ENCODE measurements at regions not wholly inside any gene's neighbourhood (a gene's known extent, or its start where the extent isn't known, plus 50 kb on each side); places are given as distances from the start of the nearest gene placed in this dataset.

DNA sequence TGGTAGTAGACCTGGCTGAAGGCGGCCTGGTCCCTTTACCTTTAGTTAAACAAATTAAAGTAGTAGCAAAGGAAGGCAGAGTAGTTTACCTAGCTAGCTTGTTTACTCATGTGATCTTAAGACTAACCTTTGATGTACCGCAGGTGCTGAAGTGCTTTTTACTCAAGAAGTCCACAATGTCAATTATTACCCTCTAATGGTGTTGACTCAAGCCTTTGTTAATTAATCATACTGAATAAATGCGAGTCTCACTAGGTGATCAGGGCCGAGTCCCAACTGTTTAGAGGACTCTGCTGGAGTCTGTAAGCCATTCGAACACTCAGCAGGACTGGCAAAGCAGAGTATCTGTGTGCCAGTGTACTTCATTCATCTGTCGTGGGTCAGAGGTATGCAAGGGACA lies 381.1 kb upstream of the NCAM2 start:
- TF ChIP-seq, protein P1, sequence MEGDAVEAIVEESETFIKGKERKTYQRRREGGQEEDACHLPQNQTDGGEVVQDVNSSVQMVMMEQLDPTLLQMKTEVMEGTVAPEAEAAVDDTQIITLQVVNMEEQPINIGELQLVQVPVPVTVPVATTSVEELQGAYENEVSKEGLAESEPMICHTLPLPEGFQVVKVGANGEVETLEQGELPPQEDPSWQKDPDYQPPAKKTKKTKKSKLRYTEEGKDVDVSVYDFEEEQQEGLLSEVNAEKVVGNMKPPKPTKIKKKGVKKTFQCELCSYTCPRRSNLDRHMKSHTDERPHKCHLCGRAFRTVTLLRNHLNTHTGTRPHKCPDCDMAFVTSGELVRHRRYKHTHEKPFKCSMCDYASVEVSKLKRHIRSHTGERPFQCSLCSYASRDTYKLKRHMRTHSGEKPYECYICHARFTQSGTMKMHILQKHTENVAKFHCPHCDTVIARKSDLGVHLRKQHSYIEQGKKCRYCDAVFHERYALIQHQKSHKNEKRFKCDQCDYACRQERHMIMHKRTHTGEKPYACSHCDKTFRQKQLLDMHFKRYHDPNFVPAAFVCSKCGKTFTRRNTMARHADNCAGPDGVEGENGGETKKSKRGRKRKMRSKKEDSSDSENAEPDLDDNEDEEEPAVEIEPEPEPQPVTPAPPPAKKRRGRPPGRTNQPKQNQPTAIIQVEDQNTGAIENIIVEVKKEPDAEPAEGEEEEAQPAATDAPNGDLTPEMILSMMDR (IDR thresholded peaks at IDR 0.05): no peak
- H3K9me3 ChIP-seq: no peaks in the 10 kb centered on the region
- no peak for DNase-seq (ENCODE audit: low spot score)
- H3K27ac ChIP-seq: no peak overlapping the region
- no peak overlapping the region for H3K4me3 ChIP-seq
- no peaks in the 10 kb centered on the region for H3K36me3 ChIP-seq
- H3K4me1 ChIP-seq: no peaks in the 10 kb centered on the region
- H3K27me3 ChIP-seq: no peaks in the 10 kb centered on the region

DNA sequence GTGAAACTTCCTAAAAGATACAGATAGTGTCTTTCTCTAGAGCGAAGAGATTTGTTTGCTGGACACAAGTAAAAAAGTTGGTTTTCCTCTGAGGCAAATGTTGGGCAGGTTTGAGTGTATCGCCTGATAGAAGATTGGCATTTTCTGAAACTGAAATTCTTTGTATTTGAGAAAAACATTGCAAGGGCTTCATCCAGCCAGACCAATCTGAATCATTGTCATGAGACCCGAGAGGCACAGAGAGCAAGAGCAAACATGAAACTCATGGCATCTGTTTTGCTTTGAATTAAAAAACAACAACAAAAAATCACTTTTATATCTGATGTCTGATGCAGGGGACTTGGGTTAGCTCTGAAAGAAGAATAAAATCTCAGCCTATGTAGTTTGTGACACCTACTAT lies 379.3 kb upstream of the NCAM2 start:
- no peaks in the 10 kb centered on the region for H3K27me3 ChIP-seq
- no peaks in the 10 kb centered on the region for H3K4me1 ChIP-seq
- no peak overlapping the region for H3K27ac ChIP-seq
- TF ChIP-seq, protein P1 (IDR thresholded peaks at IDR 0.05): no peak
- H3K36me3 ChIP-seq: no peaks in the 10 kb centered on the region
- H3K4me3 ChIP-seq: no peak overlapping the region
- H3K9me3 ChIP-seq: peaks cover 0 to 3% of the 10 kb centered on the region in 2 donors
- DNase-seq (ENCODE audit: low spot score): no peak

DNA sequence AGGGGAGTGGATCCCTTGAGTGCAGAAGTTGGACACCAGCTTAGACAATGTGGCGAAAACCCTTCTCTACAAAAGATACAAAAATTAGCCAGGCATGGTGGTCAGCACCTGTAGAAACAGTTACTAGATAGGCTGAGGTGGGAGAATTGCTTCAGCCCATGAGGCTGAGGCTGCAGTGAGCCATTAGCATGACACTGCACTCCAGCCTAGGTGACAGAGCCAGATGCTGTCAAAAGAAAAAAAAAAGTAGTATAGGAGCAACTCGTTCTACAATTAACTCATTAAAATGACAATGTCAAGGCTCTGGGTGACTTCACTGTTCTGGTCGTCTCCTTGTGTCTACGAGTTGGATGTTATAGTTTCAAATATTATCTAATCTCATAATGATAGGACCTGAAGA lies 370.6 kb upstream of the NCAM2 start:
- no peak overlapping the region for H3K27ac ChIP-seq
- H3K27me3 ChIP-seq: no peaks in the 10 kb centered on the region
- H3K9me3 ChIP-seq: peaks cover 0 to 3% of the 10 kb centered on the region in 2 donors
- no peaks in the 10 kb centered on the region for H3K4me1 ChIP-seq
- no peak for DNase-seq (ENCODE audit: low spot score)
- TF ChIP-seq, protein P1 (IDR thresholded peaks at IDR 0.05): no peak
- no peaks in the 10 kb centered on the region for H3K36me3 ChIP-seq
- H3K4me3 ChIP-seq: no peak overlapping the region

DNA sequence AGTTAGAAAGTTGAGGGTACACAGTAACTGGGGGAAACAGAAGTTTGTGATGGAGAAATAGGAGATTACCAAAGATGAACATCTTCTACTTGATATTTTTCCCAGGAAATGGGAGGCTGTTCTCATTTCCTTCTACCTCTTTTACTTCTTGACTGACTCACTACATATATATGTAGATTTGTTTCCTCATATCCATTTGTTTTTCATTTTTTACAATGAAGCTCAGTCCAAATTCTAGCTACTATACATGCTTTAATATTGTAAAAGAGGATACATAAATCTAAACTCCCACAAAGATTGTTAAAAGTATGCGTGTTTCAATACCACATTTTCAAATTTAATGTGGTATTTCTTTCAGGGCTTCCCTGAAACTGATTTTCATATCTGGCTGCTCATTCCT lies 366.6 kb upstream of the NCAM2 start:
- no peaks in the 10 kb centered on the region for H3K9me3 ChIP-seq
- no peak for DNase-seq (ENCODE audit: low spot score)
- H3K4me1 ChIP-seq: no peaks in the 10 kb centered on the region
- no peak overlapping the region for H3K4me3 ChIP-seq
- H3K27me3 ChIP-seq: no peaks in the 10 kb centered on the region
- no peak overlapping the region for H3K27ac ChIP-seq
- H3K36me3 ChIP-seq: no peaks in the 10 kb centered on the region
- TF ChIP-seq, protein P1 (IDR thresholded peaks at IDR 0.05): no peak

DNA sequence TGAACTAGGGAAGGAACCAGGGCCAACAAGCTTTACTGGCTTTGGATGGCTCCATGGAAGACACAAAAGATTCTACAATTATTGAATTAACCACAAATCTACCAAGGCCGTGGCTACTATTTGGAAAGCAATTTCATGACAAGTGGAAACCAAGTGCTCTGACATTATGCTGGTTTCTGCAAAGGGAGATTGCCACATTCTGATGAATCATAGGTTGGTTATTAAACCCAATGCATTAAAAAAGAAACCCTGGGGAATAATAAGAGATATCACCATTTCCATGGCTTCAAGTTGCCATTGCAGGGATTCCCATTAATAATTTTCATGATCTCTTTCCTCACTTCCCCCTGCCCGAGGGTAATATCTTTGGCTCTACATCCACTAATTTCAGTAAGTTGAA lies 359.2 kb upstream of the NCAM2 start:
- no peak overlapping the region for H3K4me3 ChIP-seq
- H3K9me3 ChIP-seq: no peaks in the 10 kb centered on the region
- no peaks in the 10 kb centered on the region for H3K4me1 ChIP-seq
- H3K27me3 ChIP-seq: no peaks in the 10 kb centered on the region
- H3K27ac ChIP-seq: no peak overlapping the region
- no peaks in the 10 kb centered on the region for H3K36me3 ChIP-seq
- TF ChIP-seq, protein P1 (IDR thresholded peaks at IDR 0.05): no peak
- no peak for DNase-seq (ENCODE audit: low spot score)

DNA sequence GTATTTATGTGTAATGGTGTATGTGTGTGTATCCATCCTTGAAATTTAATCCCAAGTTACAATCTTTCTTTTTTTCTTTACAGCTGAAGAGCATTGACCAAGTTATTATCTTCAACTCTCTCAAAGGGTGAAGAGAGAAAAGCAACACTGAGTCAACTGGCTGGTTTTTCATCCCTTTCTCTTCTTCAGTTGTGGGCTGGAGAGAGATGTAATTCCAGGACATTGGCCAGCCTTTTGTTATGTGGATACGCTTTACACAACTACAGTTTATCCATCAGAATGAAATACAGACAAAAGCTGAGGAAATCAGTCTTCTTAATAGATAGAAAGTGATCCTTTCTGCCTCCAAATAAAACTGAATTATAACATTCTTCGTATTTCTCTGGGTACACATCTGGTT lies 357.0 kb upstream of the NCAM2 start:
- no peaks in the 10 kb centered on the region for H3K4me1 ChIP-seq
- no peak overlapping the region for H3K4me3 ChIP-seq
- TF ChIP-seq, protein P1 (IDR thresholded peaks at IDR 0.05): no peak
- no peaks in the 10 kb centered on the region for H3K9me3 ChIP-seq
- H3K36me3 ChIP-seq: no peaks in the 10 kb centered on the region
- no peak overlapping the region for H3K27ac ChIP-seq
- DNase-seq (ENCODE audit: low spot score): no peak
- no peaks in the 10 kb centered on the region for H3K27me3 ChIP-seq

Measured in right atrium auricular region (tissue), 2 donors.